PC-3 (cell line): ENCODE measurements at regions not wholly inside any gene's neighbourhood (a gene's known extent, or its start where the extent isn't known, plus 50 kb on each side); places are given as distances from the start of the nearest gene placed in this dataset.

Source experiments
- ATAC-seq: fragments of 200-7000 bp; cut with Tn5 transposase; 2 replicates; pipeline ENCODE4 v1.9.1; 2020; ENCODE audit warnings: mild to moderate bottlenecking, moderate library complexity
- BruUV-seq: library from RNA; stranded (reverse); fragments of 400-500 nt; replicated peaks from 2 replicates; lab custom pipeline; 2021; lab: Mats Ljungman, UMichigan
- CTCF ChIA-PET: fragments of 300-600 bp; sonication (Branson Sonifier 250); formaldehyde crosslinking; loops from one replicate; lab custom pipeline; 2022; ENCODE audit warnings: antibody characterized with exemption; lab: Charles Lee
- POLR2A ChIA-PET: fragments of 300-600 bp; sonication (Branson Sonifier 250); formaldehyde crosslinking; loops from one replicate; lab custom pipeline; 2022; ENCODE audit warnings: antibody characterized with exemption; ENCODE audit not compliant: unreplicated experiment; lab: Charles Lee
- DNase-seq: peaks from one replicate; pipeline ENCODE4 v3.0.0-alpha.2; 2015
- H2AFZ ChIP-seq: fragments of 300-600 bp; sonication (generic); 2 replicates; pipeline ENCODE4 v1.6.0; 2016; ENCODE audit warnings: antibody characterized with exemption, low read length
- H3F3A ChIP-seq: fragments of 300-600 bp; sonication (generic); one replicate; pipeline ENCODE4 v1.6.0; 2017; ENCODE audit warnings: antibody characterized with exemption, low read length, control low read depth, mild to moderate bottlenecking; ENCODE audit not compliant: unreplicated experiment
- H3K27ac ChIP-seq: fragments of 300-600 bp; sonication (generic); 2 replicates; pipeline ENCODE4 v1.5.1; 2016; ENCODE audit warnings: mild to moderate bottlenecking, low read length
- H3K27me3 ChIP-seq: fragments of 300-600 bp; sonication (generic); 2 replicates; pipeline ENCODE4 v1.6.1; 2016; ENCODE audit warnings: low read length, mixed read lengths
- H3K36me3 ChIP-seq: fragments of 300-600 bp; sonication (generic); 2 replicates; pipeline ENCODE4 v1.6.1; 2016; ENCODE audit warnings: low read depth, mixed run types, low read length, mixed read lengths
- H3K4me1 ChIP-seq: fragments of 300-600 bp; sonication (generic); 2 replicates; pipeline ENCODE4 v1.5.1; 2016; ENCODE audit warnings: low read length; ENCODE audit not compliant: insufficient read depth
- H3K4me2 ChIP-seq: fragments of 300-600 bp; sonication (generic); 2 replicates; pipeline ENCODE4 v1.6.0; 2016; ENCODE audit warnings: low read length
- H3K4me3 ChIP-seq: fragments of 300-600 bp; sonication (generic); 2 replicates; pipeline ENCODE4 v1.5.1; 2016; ENCODE audit warnings: mild to moderate bottlenecking, low read length, mixed read lengths
- H3K79me2 ChIP-seq: fragments of 300-600 bp; sonication (generic); 2 replicates; pipeline ENCODE4 v1.6.1; 2017; ENCODE audit warnings: low read length, mixed read lengths
- H3K9ac ChIP-seq: fragments of 300-600 bp; sonication (generic); 2 replicates; pipeline ENCODE4 v1.6.0; 2016; ENCODE audit warnings: mild to moderate bottlenecking, low read length
- H3K9me2 ChIP-seq: fragments of 300-600 bp; sonication (generic); replicated peaks from 2 replicates; pipeline ENCODE4 v1.6.1; 2016; ENCODE audit warnings: mixed run types, low read length, mixed read lengths
- H3K9me3 ChIP-seq: fragments of 300-600 bp; sonication (generic); 2 replicates; pipeline ENCODE4 v1.6.1; 2016; ENCODE audit warnings: low read length, mixed read lengths
- H4K20me1 ChIP-seq: fragments of 300-600 bp; sonication (generic); 2 replicates; pipeline ENCODE4 v1.6.1; 2016; ENCODE audit warnings: low read length, mixed read lengths
- CTCF ChIP-seq: fragments of 300-600 bp; sonication (generic); conservative IDR thresholded peaks from 2 replicates; pipeline ENCODE4 v1.5.1; 2017; ENCODE audit warnings: antibody characterized with exemption, low read depth, mild to moderate bottlenecking, low read length
- EZH2 ChIP-seq: fragments of 300-600 bp; sonication (generic); IDR thresholded peaks from one replicate; pipeline ENCODE4 v1.6.1; 2017; ENCODE audit warnings: antibody characterized with exemption, mild to moderate bottlenecking, low read length; ENCODE audit not compliant: unreplicated experiment
- EZH2phosphoT487 ChIP-seq: fragments of 300-600 bp; sonication (generic); IDR thresholded peaks from 2 replicates; pipeline ENCODE4 v1.6.1; 2018; ENCODE audit warnings: mild to moderate bottlenecking, antibody characterized with exemption, low read length, borderline replicate concordance
- intact Hi-C: fragments of 100-400 bp; cut with micrococcal nuclease; formaldehyde crosslinking; loops from 2 replicates; pipeline ENCODE4 v1.9.0; 2023

GRCh38 chr4:81905971-81906370 lies 434.3 kb upstream of the RASGEF1B start:
- H2AFZ ChIP-seq, result no peak overlapping the region
- no peaks in the 10 kb centered on the region for H3K36me3 ChIP-seq
- no peak for ATAC-seq
- no peaks in the 10 kb centered on the region for H3K79me2 ChIP-seq
- DNase-seq, result no peak
- no peak for TF ChIP-seq EZH2phosphoT487
- TF ChIP-seq EZH2, result no peak
- TF ChIP-seq CTCF, result no peak
- H3K27me3 ChIP-seq, result peaks cover 9% of the 10 kb centered on the region; the same call in 1 of the 2 replicates
- ChIA-PET CTCF (no interaction called here), POLR2A (no interaction called here)
- H3K9me3 ChIP-seq, result no peaks in the 10 kb centered on the region
- H3K4me3 ChIP-seq, result no peak overlapping the region
- no peak overlapping the region for H3K9ac ChIP-seq
- H3K9me2 ChIP-seq, result no peaks in the 10 kb centered on the region
- H3K4me1 ChIP-seq, result no peaks in the 10 kb centered on the region
- no peak overlapping the region for H3K27ac ChIP-seq
- H3K4me2 ChIP-seq, result no peak overlapping the region
- no peaks in the 10 kb centered on the region for H4K20me1 ChIP-seq
- BruUV-seq, result no TSS peak
- H3F3A ChIP-seq, result no peaks in the 10 kb centered on the region
- intact Hi-C loops, result no loop called here

GRCh38 chr4:81904121-81904520 lies 432.4 kb upstream of the RASGEF1B start:
- no peaks in the 10 kb centered on the region for H3K4me1 ChIP-seq

More at GRCh38 chr4:81904121-81904520, 432.4 kb upstream of the RASGEF1B start:
- DNase-seq, result no peak
- no peaks in the 10 kb centered on the region for H3F3A ChIP-seq
- intact Hi-C loops, result no loop called here
- POLR2A ChIA-PET, result no interaction called here
- CTCF ChIA-PET, result no interaction called here
- H3K9me3 ChIP-seq, result no peaks in the 10 kb centered on the region
- no peak overlapping the region for H3K27ac ChIP-seq
- H3K4me2 ChIP-seq, result no peak overlapping the region
- no TSS peak for BruUV-seq
- H2AFZ ChIP-seq, result no peak overlapping the region
- H3K79me2 ChIP-seq, result no peaks in the 10 kb centered on the region
- H3K36me3 ChIP-seq, result no peaks in the 10 kb centered on the region
- peaks cover 13% of the 10 kb centered on the region for H3K27me3 ChIP-seq
- H3K4me3 ChIP-seq, result no peak overlapping the region
- no peak for ATAC-seq
- H3K9me2 ChIP-seq, result no peaks in the 10 kb centered on the region
- H4K20me1 ChIP-seq, result no peaks in the 10 kb centered on the region
- no peak overlapping the region for H3K9ac ChIP-seq
- TF ChIP-seq EZH2 (no peak), CTCF (no peak), EZH2phosphoT487 (no peak)
